DOHH2 (cell line): ENCODE measurements at regions not wholly inside any gene's neighbourhood (a gene's known extent, or its start where the extent isn't known, plus 50 kb on each side); places are given as distances from the start of the nearest gene placed in this dataset.

Source experiments
- CTCF ChIP-seq: fragments of 200-600 bp; sonication (generic); IDR thresholded peaks from one replicate; pipeline ENCODE4 v1.5.1; 2014; ENCODE audit warnings: antibody characterized with exemption, mild to moderate bottlenecking, low read depth, low read length; ENCODE audit not compliant: poor library complexity, severe bottlenecking
- EZH2phosphoT487 ChIP-seq: fragments of 200-600 bp; sonication (generic); IDR thresholded peaks from 2 replicates; pipeline ENCODE4 v1.6.1; 2017; ENCODE audit warnings: borderline replicate concordance, mild to moderate bottlenecking, antibody characterized with exemption, low read length, moderate library complexity, mixed read lengths

GRCh38 chrX:137646472-137646871, 80.5 kb downstream of the ZIC3 start:
- TF ChIP-seq CTCF (no peak), EZH2phosphoT487 (no peak)
